HEK293T (cell line): ENCODE measurements at regions not wholly inside any gene's neighbourhood (a gene's known extent, or its start where the extent isn't known, plus 50 kb on each side); places are given as distances from the start of the nearest gene placed in this dataset.

ENCODE experiments used
- CTCF ChIA-PET: fragments of 350-600 bp; formaldehyde crosslinking; extraction: SDS; loops from one replicate; lab custom pipeline; 2021; ENCODE audit warnings: antibody characterized with exemption, inconsistent platforms; lab: Yijun Ruan, JAX
- POLR2A ChIA-PET: fragments of 350-600 bp; formaldehyde crosslinking; extraction: SDS; loops from one replicate; lab custom pipeline; 2020; ENCODE audit warnings: antibody characterized with exemption, inconsistent platforms; lab: Yijun Ruan, JAX
- DNase-seq: peaks from one replicate; pipeline ENCODE4 v3.0.0; 2012; ENCODE audit warnings: mixed read lengths; ENCODE audit errors: extremely low spot score
- ARNT ChIP-seq: fragments of 450-650 bp; IDR thresholded peaks from 2 replicates; pipeline ENCODE4 v1.6.1; 2017; ENCODE audit warnings: mild to moderate bottlenecking
- BHLHE40 ChIP-seq: fragments of 450-650 bp; IDR thresholded peaks from 2 replicates; pipeline ENCODE4 v1.6.1; 2016; ENCODE audit warnings: mild to moderate bottlenecking, moderate library complexity, borderline replicate concordance
- CTBP1 ChIP-seq: fragments of 450-650 bp; IDR thresholded peaks from 2 replicates; pipeline ENCODE4 v1.6.1; 2016; ENCODE audit warnings: borderline replicate concordance
- ELF4 ChIP-seq: fragments of 450-650 bp; IDR thresholded peaks from 2 replicates; pipeline ENCODE4 v1.6.1; 2017; ENCODE audit warnings: antibody characterized with exemption
- FOXA1 ChIP-seq: fragments of 450-650 bp; IDR thresholded peaks from 2 replicates; pipeline ENCODE4 v1.6.1; 2016; ENCODE audit warnings: mild to moderate bottlenecking
- FOXK2 ChIP-seq: fragments of 450-650 bp; IDR thresholded peaks from 2 replicates; pipeline ENCODE4 v1.6.1; 2016; ENCODE audit warnings: mild to moderate bottlenecking
- FOXM1 ChIP-seq: fragments of 450-650 bp; IDR thresholded peaks from 2 replicates; pipeline ENCODE4 v1.6.1; 2017; ENCODE audit warnings: mild to moderate bottlenecking, borderline replicate concordance
- HDGF ChIP-seq: fragments of 450-650 bp; IDR thresholded peaks from 2 replicates; pipeline ENCODE4 v1.6.1; 2017; ENCODE audit warnings: antibody characterized with exemption, borderline replicate concordance
- L3MBTL2 ChIP-seq: fragments of 450-650 bp; conservative IDR thresholded peaks from 2 replicates; pipeline ENCODE4 v1.6.1; 2016; ENCODE audit warnings: mild to moderate bottlenecking
- LEF1 ChIP-seq: fragments of 450-650 bp; IDR thresholded peaks from 2 replicates; pipeline ENCODE4 v1.6.1; 2017; ENCODE audit warnings: mild to moderate bottlenecking, borderline replicate concordance
- NFRKB ChIP-seq: fragments of 450-650 bp; IDR thresholded peaks from 2 replicates; pipeline ENCODE4 v1.6.1; 2016; ENCODE audit warnings: mild to moderate bottlenecking, moderate library complexity
- PKNOX1 ChIP-seq: fragments of 450-650 bp; IDR thresholded peaks from 2 replicates; pipeline ENCODE4 v1.6.1; 2016
- SP1 ChIP-seq: fragments of 450-650 bp; IDR thresholded peaks from 2 replicates; pipeline ENCODE4 v1.6.1; 2017
- SUZ12 ChIP-seq: fragments of 450-650 bp; IDR thresholded peaks from 2 replicates; pipeline ENCODE4 v1.6.1; 2016; ENCODE audit warnings: mild to moderate bottlenecking
- TARDBP ChIP-seq: fragments of 450-650 bp; IDR thresholded peaks from 2 replicates; pipeline ENCODE4 v1.6.1; 2016
- ZNF384 ChIP-seq: fragments of 450-650 bp; IDR thresholded peaks from 2 replicates; pipeline ENCODE4 v1.6.1; 2016

- peak; percentile 7 for DNase-seq
- TF ChIP-seq FOXK2 (no peak), CTBP1 (no peak), FOXM1 (no peak), L3MBTL2 (no peak), FOXA1 (no peak), ARNT (no peak), BHLHE40 (no peak), ZNF384 (no peak), PKNOX1 (no peak), LEF1 (no peak), ELF4 (no peak), TARDBP (no peak), HDGF (no peak)
- POLR2A ChIA-PET, result no interaction called here
- CTCF ChIA-PET, result interaction anchor here (0.6 kb wide), 3 partner anchors 12 to 63 kb away, joined by 3 read pairs; no protein-coding TSS in a partner anchor
These were observed 1962.4 kb upstream of the TENM3 start for GRCh38 chr4:180280726-180281297.

GRCh38 chr4:180281724-180282123 is 1961.5 kb upstream of the TENM3 start:
- CTCF ChIA-PET, result no interaction called here
- TF ChIP-seq ARNT, result no peak
- no peak for TF ChIP-seq NFRKB
- TF ChIP-seq L3MBTL2, result no peak
- no peak for TF ChIP-seq HDGF
- DNase-seq, result no peak
- POLR2A ChIA-PET, result no interaction called here

- TF ChIP-seq SP1 (no peak), PKNOX1 (no peak), SUZ12 (no peak), NFRKB (no peak), ELF4 (no peak), ARNT (no peak), FOXM1 (no peak), HDGF (no peak), BHLHE40 (no peak), CTBP1 (no peak), TARDBP (no peak), L3MBTL2 (no peak), FOXK2 (no peak)
- POLR2A ChIA-PET, result no interaction called here
- DNase-seq, result no peak
- CTCF ChIA-PET, result no interaction called here
These were observed 1958.9 kb upstream of the TENM3 start for GRCh38 chr4:180284267-180284666.

- DNase-seq, result no peak
- ChIA-PET CTCF (interaction anchor here (0.6 kb wide), 1 partner anchor 1854 kb away, joined by 3 read pairs; no protein-coding TSS in a partner anchor), POLR2A (no interaction called here)
- TF ChIP-seq PKNOX1 (no peak), ZNF384 (no peak), ELF4 (no peak), SUZ12 (no peak), TARDBP (no peak), ARNT (no peak), NFRKB (no peak), LEF1 (no peak), FOXA1 (no peak), FOXM1 (no peak), SP1 (no peak), CTBP1 (no peak), BHLHE40 (no peak)
These were observed 1957.4 kb upstream of the TENM3 start for GRCh38 chr4:180285796-180286195.

- ChIA-PET POLR2A (no interaction called here), CTCF (interaction anchor here (0.8 to 1.2 kb wide), 2 partner anchors 15 to 77 kb away, joined by 3 to 4 read pairs; no protein-coding TSS in a partner anchor)
- TF ChIP-seq BHLHE40, result no peak
- no peak for TF ChIP-seq LEF1
- TF ChIP-seq SUZ12, result no peak
- TF ChIP-seq ARNT, result no peak
- TF ChIP-seq TARDBP, result no peak
- no peak for TF ChIP-seq ZNF384
- no peak for TF ChIP-seq CTBP1
- no peak for TF ChIP-seq HDGF
- TF ChIP-seq FOXM1, result no peak
- no peak for TF ChIP-seq FOXA1
- TF ChIP-seq NFRKB, result no peak
- no peak for TF ChIP-seq PKNOX1
- TF ChIP-seq FOXK2, result no peak
- TF ChIP-seq SP1, result no peak
- no peak for TF ChIP-seq L3MBTL2
- TF ChIP-seq ELF4, result no peak
- no peak for DNase-seq
These were observed 1950.9 kb upstream of the TENM3 start for GRCh38 chr4:180292339-180292738.

GRCh38 chr4:180296036-180296599 is 1947.1 kb upstream of the TENM3 start:
- CTCF ChIA-PET, result no interaction called here
- POLR2A ChIA-PET, result no interaction called here
- TF ChIP-seq ELF4, result no peak
- no peak for TF ChIP-seq FOXM1
- TF ChIP-seq NFRKB, result no peak
- TF ChIP-seq SUZ12, result no peak
- TF ChIP-seq LEF1, result no peak
- TF ChIP-seq TARDBP, result no peak
- TF ChIP-seq FOXA1, result no peak
- TF ChIP-seq CTBP1, result no peak
- TF ChIP-seq HDGF, result no peak
- TF ChIP-seq FOXK2, result no peak
- no peak for TF ChIP-seq ZNF384
- TF ChIP-seq BHLHE40, result no peak
- TF ChIP-seq ARNT, result no peak
- no peak for TF ChIP-seq PKNOX1
- no peak for DNase-seq
